ENCODE measurements at regions not wholly inside any gene's neighbourhood (a gene's known extent, or its start where the extent isn't known, plus 50 kb on each side); places are given as distances from the start of the nearest gene placed in this dataset.

GRCh38 chr12:89928467-89928866 lies 219.8 kb upstream of the ATP2B1 start:
- no peak overlapping the region for H3K4me3 ChIP-seq (replicated peaks; ENCODE audit: low read depth, low read length)
- no peak for TF ChIP-seq CTCF (IDR thresholded peaks at IDR 0.05; ENCODE audit: low read depth, low read length, missing control alignments)
- DNase-seq (ENCODE audit: extremely low read depth, low read depth): no peak

- no peak overlapping the region for H3K4me3 ChIP-seq (replicated peaks; ENCODE audit: low read depth, low read length)
- TF ChIP-seq CTCF (IDR thresholded peaks at IDR 0.05; ENCODE audit: low read depth, low read length, missing control alignments): no peak
- no peak for DNase-seq (ENCODE audit: extremely low read depth, low read depth)
Measured at GRCh38 chr12:89927226-89927698, 218.6 kb upstream of the ATP2B1 start.

- no peak for DNase-seq (ENCODE audit: extremely low read depth, low read depth)
- H3K4me3 ChIP-seq (replicated peaks; ENCODE audit: low read depth, low read length): no peak overlapping the region
- TF ChIP-seq CTCF (IDR thresholded peaks at IDR 0.05; ENCODE audit: low read depth, low read length, missing control alignments): no peak
Measured at GRCh38 chr12:89924191-89924590, 215.6 kb upstream of the ATP2B1 start.

- H3K4me3 ChIP-seq (replicated peaks; ENCODE audit: low read depth, low read length): no peak overlapping the region
- DNase-seq (ENCODE audit: extremely low read depth, low read depth): no peak
- TF ChIP-seq CTCF (IDR thresholded peaks at IDR 0.05; ENCODE audit: low read depth, low read length, missing control alignments): no peak
Measured at GRCh38 chr12:89923091-89923490, 214.5 kb upstream of the ATP2B1 start.

GRCh38 chr12:89920866-89921265 lies 212.2 kb upstream of the ATP2B1 start:
- no peak overlapping the region for H3K4me3 ChIP-seq (replicated peaks; ENCODE audit: low read depth, low read length)
- no peak for TF ChIP-seq CTCF (IDR thresholded peaks at IDR 0.05; ENCODE audit: low read depth, low read length, missing control alignments)
- no peak for DNase-seq (ENCODE audit: extremely low read depth, low read depth)

- no peak for DNase-seq (ENCODE audit: extremely low read depth, low read depth)
- no peak for TF ChIP-seq CTCF (IDR thresholded peaks at IDR 0.05; ENCODE audit: low read depth, low read length, missing control alignments)
- H3K4me3 ChIP-seq (replicated peaks; ENCODE audit: low read depth, low read length): no peak overlapping the region
Measured at GRCh38 chr12:89919241-89919906, 210.7 kb upstream of the ATP2B1 start.
